Stimulated activated CD8-positive, alpha-beta memory T cell treated with anti-CD3 and anti-CD28 coated beads, Interleukin-7, amount 100 ng/mL, for 4 hours (primary cell): ENCODE measurements at regions not wholly inside any gene's neighbourhood (a gene's known extent, or its start where the extent isn't known, plus 50 kb on each side); places are given as distances from the start of the nearest gene placed in this dataset.
"Not testable (repeated sequence)": the region's sequence is repeated elsewhere in the genome, so short reads cannot be mapped to it uniquely, and the experiment has no call there.

Experiments used
- DNase-seq, 2 donors: peaks; one replicate each; pipeline ENCODE4 v3.0.0-alpha.2; 2020; ENCODE audit warnings: low read depth in 2 of 2

GRCh38 chr1:5150191-5150590 lies 495.8 kb downstream of the AJAP1 start:
- DNase-seq = no peak

- no peak for DNase-seq
Observed at GRCh38 chr1:5147806-5148205, 493.4 kb downstream of the AJAP1 start.

- no peak for DNase-seq
Observed at GRCh38 chr1:5142389-5142788, 488.0 kb downstream of the AJAP1 start.

GRCh38 chr1:5141750-5142149 lies 487.3 kb downstream of the AJAP1 start:
- no peak for DNase-seq

- no peak for DNase-seq
Observed at GRCh38 chr1:5140962-5141361, 486.6 kb downstream of the AJAP1 start.

GRCh38 chr1:5140136-5140535 lies 485.7 kb downstream of the AJAP1 start:
- DNase-seq = no peak

- DNase-seq = no peak
Observed at GRCh38 chr1:5129746-5130355, 475.4 kb downstream of the AJAP1 start.

GRCh38 chr1:5125208-5125607 lies 470.8 kb downstream of the AJAP1 start:
- DNase-seq = no peak

- DNase-seq = no peak
Observed at GRCh38 chr1:5120559-5120958, 466.1 kb downstream of the AJAP1 start.

GRCh38 chr1:5119366-5120234 lies 465.2 kb downstream of the AJAP1 start:
- DNase-seq = no peak

GRCh38 chr1:5118771-5119170 lies 464.4 kb downstream of the AJAP1 start:
- DNase-seq = not testable (repeated sequence)

- not testable (repeated sequence) for DNase-seq
Observed at GRCh38 chr1:5118292-5118691, 463.9 kb downstream of the AJAP1 start.

GRCh38 chr1:5111581-5111980 lies 457.2 kb downstream of the AJAP1 start:
- DNase-seq = no peak

- no peak for DNase-seq
Observed at GRCh38 chr1:5110508-5110907, 456.1 kb downstream of the AJAP1 start.

- DNase-seq = no peak
Observed at GRCh38 chr1:5109633-5110032, 455.2 kb downstream of the AJAP1 start.

GRCh38 chr1:5108740-5109139 lies 454.3 kb downstream of the AJAP1 start:
- no peak for DNase-seq

- no peak for DNase-seq
Observed at GRCh38 chr1:5105744-5106143, 451.3 kb downstream of the AJAP1 start.

GRCh38 chr1:5099558-5099957 lies 445.1 kb downstream of the AJAP1 start:
- DNase-seq = no peak

GRCh38 chr1:5098981-5099385 lies 444.6 kb downstream of the AJAP1 start:
- no peak for DNase-seq

GRCh38 chr1:5093042-5093441 lies 438.6 kb downstream of the AJAP1 start:
- no peak for DNase-seq

GRCh38 chr1:5084676-5085075 lies 430.3 kb downstream of the AJAP1 start:
- no peak for DNase-seq

- DNase-seq = no peak
Observed at GRCh38 chr1:5067246-5067645, 412.8 kb downstream of the AJAP1 start.

- DNase-seq = no peak
Observed at GRCh38 chr1:5053744-5054143, 399.3 kb downstream of the AJAP1 start.
